ENCODE measurements at regions not wholly inside any gene's neighbourhood (a gene's known extent, or its start where the extent isn't known, plus 50 kb on each side); places are given as distances from the start of the nearest gene placed in this dataset.

DNA sequence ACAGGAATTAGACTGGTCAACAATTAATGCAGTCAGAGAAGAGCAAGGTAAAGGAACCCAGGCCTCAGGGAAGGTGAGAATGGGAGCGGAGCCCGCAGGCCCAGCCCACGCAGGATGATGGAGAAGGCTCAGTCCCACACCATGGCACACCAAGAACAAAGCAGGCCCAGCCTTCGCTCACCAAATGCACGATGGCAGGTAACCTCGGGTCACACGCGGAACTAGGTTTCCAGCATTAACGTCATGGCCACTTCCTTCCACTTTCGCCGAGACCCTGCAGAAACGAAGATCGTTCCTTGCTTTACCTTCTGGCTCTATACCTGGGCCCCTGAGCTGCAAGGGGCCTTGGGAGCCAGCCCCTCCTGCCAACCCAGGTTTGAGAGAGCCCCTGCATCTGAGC is 240.2 kb upstream of the C1orf174 start:
- no peak overlapping the region for H3K4me3 ChIP-seq (ENCODE audit: low read depth, low read length)
- TF ChIP-seq, protein P1, sequence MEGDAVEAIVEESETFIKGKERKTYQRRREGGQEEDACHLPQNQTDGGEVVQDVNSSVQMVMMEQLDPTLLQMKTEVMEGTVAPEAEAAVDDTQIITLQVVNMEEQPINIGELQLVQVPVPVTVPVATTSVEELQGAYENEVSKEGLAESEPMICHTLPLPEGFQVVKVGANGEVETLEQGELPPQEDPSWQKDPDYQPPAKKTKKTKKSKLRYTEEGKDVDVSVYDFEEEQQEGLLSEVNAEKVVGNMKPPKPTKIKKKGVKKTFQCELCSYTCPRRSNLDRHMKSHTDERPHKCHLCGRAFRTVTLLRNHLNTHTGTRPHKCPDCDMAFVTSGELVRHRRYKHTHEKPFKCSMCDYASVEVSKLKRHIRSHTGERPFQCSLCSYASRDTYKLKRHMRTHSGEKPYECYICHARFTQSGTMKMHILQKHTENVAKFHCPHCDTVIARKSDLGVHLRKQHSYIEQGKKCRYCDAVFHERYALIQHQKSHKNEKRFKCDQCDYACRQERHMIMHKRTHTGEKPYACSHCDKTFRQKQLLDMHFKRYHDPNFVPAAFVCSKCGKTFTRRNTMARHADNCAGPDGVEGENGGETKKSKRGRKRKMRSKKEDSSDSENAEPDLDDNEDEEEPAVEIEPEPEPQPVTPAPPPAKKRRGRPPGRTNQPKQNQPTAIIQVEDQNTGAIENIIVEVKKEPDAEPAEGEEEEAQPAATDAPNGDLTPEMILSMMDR (IDR thresholded peaks at IDR 0.05; ENCODE audit: borderline replicate concordance, insufficient read depth, low read depth, low read length) = no peak

DNA sequence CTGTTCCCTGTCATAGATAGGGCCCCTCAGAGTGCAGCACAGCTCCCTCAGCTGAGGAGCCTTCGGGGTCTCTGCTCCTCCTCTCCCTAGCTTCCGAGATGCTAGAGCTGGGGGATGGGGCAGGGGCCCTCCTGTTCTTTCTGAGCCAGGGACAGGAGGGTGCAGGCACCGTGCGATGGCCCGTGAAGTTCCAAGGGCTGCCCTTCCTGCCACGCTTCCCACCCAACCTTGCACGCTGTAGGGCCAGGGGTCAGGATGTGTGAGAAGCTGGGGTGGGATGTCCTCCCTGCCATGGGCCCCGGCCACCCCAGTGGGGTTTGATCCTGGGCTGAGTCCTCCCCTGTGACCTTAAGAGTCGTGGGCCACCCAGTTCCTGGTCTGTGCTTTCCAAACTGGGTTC is 240.7 kb upstream of the C1orf174 start:
- TF ChIP-seq, protein P1 (IDR thresholded peaks at IDR 0.05; ENCODE audit: borderline replicate concordance, insufficient read depth, low read depth, low read length) = no peak

DNA sequence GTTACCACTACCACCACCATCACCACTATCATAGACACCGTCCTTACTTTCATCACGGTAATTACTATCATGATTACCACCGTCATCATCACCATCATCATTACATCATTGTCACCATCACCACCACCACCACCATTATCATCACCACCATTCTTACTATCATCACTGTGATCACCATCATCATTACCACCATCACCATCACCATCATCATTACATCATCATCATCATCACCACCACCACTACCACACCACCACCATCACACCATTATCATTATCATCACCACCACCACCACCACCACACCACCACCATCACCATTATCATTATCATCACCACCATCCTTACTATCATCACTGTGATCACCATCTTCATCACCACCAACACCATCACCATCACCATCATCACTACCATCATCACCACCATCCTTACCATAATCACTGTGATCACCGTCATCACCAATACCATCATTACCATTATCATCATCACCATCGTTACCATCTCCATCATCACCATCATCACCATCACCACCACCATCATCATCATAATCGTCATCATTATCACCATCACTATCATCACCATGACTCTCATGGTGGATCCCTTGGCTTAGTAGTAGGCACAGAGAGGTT is 244.4 kb upstream of the C1orf174 start:
- H3K4me3 ChIP-seq (ENCODE audit: low read depth, low read length) = no peak overlapping the region
- TF ChIP-seq, protein P1 (IDR thresholded peaks at IDR 0.05; ENCODE audit: borderline replicate concordance, insufficient read depth, low read depth, low read length) = no peak

More for the DNA sequence above, 240.7 kb upstream of the C1orf174 start:
- no peak overlapping the region for H3K4me3 ChIP-seq (ENCODE audit: low read depth, low read length)

DNA sequence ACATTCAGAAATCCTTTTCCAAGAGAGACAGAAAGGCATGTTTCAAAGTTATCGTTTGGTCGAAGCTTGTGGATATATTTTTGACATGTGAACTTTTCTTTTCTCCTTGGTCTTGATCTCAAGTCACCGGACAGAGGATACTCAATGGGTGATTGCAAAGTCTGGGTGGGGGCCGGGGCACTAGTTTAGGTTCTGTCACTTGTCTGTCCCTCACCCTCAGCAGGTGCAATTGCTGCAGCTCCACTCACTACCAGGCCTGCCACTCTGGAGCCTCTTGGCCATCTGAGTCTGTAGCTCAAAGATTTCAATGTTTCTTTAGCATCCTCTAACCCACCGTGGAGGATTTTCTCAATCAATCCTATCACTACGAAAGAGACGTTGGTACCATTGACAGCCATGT is 246.0 kb upstream of the C1orf174 start:
- H3K4me3 ChIP-seq (ENCODE audit: low read depth, low read length) = no peak overlapping the region
- TF ChIP-seq, protein P1 (IDR thresholded peaks at IDR 0.05; ENCODE audit: borderline replicate concordance, insufficient read depth, low read depth, low read length) = no peak

DNA sequence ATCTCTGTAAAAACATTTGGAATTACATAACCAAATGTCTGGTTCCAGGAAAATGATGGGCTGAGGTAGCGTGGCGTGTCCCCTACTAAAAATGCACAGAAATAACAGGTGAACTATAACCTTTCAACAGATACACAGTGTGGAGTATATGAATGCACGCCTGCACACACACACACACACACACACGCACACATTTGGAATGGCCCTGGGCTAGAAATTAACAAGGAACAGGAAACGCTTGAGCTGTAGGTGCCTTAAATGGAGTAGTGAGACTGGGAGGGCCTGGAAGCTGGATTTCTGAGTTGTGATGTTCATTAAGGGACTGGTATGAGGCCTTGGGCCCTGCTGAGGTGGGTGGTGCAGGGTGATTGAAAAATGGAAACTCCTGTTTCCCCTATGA is 246.5 kb upstream of the C1orf174 start:
- TF ChIP-seq, protein P1 (IDR thresholded peaks at IDR 0.05; ENCODE audit: borderline replicate concordance, insufficient read depth, low read depth, low read length) = no peak
- H3K4me3 ChIP-seq (ENCODE audit: low read depth, low read length) = no peak overlapping the region

DNA sequence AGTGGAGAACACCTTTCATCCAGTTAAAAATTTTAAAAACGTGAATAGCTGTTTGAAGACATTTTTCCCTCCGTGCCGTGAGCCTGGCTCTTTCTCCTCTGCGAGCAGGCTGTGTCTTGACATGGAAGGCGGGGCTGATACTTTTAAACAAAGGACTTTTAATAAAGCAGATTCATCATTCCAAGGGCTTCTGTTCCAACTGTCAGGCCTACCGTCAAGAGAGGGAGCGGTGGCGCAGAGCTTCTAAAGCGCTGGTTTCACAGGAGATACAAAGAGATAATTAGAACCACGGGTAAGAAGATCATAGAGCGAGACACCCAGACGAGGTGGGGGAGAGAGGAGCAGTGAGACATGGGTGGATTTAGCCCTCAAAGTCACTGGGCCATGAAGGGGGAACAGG is 247.4 kb upstream of the C1orf174 start:
- TF ChIP-seq, protein P1 (IDR thresholded peaks at IDR 0.05; ENCODE audit: borderline replicate concordance, insufficient read depth, low read depth, low read length) = no peak
- no peak overlapping the region for H3K4me3 ChIP-seq (ENCODE audit: low read depth, low read length)

DNA sequence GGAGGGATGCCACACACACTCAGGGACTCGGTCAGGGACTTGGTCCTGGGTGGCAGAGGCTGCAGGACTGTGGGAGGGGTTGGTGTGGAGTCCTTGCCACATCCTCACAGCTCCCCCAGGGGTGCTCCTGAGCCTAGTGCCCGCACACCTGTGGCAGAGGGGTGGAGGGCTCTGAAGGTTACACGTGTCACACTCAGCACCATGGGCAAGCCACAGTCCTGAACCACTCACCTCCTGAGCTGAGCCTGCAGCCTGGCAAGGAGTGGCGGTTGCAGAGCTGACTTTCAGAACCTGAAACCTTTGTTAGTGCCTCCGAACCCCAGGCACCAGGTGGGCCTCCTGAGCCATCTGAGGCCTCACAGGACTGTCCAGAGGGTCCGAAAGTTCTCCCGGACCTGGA is 249.2 kb upstream of the C1orf174 start:
- no peak overlapping the region for H3K4me3 ChIP-seq (ENCODE audit: low read depth, low read length)
- TF ChIP-seq, protein P1 (IDR thresholded peaks at IDR 0.05; ENCODE audit: borderline replicate concordance, insufficient read depth, low read depth, low read length) = no peak
